Epidermal melanocyte (primary cell): ENCODE measurements at regions not wholly inside any gene's neighbourhood (a gene's known extent, or its start where the extent isn't known, plus 50 kb on each side); places are given as distances from the start of the nearest gene placed in this dataset.
"Not testable (repeated sequence)": the region's sequence is repeated elsewhere in the genome, so short reads cannot be mapped to it uniquely, and the experiment has no call there.

Experiments
- DNase-seq: peaks from one replicate; pipeline ENCODE4 v3.0.0; 2011; ENCODE audit warnings: low spot score; ENCODE audit not compliant: insufficient read length

DNA sequence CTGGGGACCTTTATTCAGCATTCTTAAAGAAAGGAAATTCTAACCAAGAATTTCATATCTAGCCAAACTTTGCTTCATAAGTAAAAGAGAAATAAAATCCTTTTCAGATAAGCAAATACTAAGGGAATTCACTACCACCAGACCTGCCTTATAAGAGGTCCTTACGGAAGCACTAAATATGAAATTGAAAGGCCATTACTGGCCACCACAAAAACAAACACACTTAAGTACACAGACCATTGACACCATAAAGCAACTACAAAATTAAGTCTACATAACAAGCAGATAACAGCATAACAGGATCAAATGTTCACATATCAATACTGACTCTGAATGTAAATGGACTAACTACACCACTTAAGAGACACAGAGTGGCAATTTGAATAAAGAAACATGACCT lies 361.4 kb upstream of the POU5F2 start:
- no peak for DNase-seq

DNA sequence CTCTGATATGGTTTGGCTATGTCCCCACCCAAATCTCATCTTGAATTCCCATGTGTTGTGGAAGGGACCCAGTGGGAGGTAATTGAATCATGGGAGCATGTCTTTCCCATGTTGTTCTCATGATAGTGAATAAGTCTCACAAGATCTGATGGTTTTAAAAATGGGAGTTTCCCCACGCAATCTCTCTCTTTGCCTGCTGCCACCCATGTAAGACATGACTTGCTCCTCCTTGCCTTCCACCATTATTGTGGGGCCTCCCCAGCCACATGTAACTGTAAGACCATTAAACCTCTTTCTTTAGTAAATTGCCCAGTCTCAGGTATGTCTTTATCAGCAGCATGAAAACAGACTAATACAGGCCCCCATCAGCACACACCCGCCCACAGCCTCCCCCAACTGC lies 356.0 kb upstream of the POU5F2 start:
- not testable (repeated sequence) for DNase-seq

DNA sequence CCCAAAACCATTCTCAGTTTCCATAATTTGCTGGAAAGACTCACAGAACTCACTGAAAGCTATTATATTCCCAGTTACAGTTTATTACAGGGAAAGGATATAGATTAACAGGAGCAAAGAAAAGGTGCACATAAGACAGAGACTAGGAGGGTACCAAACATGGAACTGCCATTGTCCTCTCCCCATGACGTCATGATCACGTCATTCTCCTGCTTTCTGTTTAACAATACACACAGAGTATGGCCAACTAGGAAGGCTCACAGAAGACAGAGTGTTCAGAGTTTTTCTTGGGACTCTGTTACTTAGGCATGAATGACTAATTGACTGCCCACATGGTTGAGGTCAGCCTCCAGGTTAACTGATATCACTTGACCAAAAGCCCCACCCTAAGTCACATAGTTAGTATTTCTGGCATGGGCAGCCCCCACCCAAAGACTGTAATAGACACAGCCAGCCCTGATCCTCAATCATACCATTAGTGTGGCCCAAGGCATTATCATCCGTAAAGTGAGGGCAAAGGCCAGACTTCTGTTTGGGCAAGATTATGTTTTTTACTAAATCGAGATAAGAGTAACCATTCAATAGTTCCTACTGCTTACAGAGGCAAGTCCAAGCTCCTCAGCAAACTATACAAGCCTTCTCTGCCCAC lies 353.5 kb upstream of the POU5F2 start:
- DNase-seq: no peak

DNA sequence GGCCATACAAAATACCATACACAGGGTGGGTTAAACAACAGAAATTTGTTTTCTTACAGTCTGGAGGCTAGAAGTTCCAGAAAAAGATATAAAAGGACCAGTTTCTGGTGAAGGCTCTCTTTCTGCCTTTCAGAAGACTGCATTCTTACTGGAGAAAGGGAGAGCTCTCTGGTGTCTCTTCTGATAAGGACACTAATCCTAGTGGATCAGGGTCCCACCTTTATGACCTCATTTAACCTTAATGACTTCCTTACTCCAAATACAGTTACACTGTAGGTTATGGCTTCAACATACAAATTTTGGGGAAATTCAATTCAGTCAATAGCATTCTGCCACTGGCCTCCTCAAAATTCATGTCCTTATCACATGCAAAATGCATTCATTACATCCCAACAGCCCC lies 351.9 kb upstream of the POU5F2 start:
- DNase-seq: no peak

DNA sequence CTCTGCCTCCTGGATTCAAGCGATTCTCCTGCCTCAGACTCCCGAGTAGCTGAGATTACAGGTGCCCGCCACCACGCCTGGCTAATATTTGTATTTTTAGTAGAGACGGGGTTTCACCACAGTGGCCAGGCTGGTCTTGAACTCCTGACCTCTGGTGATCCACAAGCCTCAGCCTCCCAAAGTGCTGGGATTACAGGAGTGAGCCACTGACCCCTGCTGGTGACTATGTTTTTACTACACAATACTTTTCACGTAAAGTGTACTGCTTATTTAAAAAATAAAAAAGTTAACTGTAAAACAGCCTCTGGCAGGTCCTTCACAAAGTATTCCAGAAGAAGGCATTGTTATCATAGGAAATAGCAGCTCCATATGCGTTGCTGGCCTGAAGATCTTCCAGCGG lies 345.2 kb upstream of the POU5F2 start:
- DNase-seq: not testable (repeated sequence)

DNA sequence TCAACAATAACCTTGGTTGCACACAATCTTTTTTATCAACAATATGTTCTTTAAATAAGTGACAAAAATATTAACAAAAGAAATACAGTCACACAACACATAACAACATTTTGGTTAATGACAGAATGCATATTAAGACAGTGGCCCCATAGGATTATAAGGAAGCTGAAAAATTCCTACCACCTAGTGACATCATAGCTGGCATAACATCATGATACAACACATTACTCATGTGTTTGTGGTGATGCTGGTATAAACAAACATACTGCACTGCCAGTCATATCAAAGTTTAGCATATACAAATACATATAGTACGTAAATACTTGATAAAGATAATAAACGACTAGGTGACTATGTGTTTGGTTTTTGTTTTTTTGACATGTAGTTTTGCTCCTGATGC lies 344.8 kb upstream of the POU5F2 start:
- DNase-seq: no peak

DNA sequence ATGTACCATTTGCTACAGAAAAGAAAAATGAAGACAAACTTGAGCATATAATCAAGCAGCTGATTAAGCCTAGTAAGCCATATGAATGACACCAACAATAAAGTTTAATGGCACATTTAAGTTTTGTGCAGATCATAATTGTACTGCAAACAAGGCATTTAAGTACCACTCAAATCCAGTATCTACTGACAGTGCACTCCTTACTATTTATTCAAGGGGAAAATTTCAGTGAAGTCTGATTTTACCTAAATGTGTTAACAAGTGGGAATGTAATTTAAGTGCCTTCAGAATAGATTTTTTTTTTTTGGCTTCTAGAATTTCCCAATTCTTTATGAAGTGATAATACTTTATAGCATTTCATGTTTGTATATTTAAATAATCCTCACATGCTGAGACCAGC lies 341.0 kb upstream of the POU5F2 start:
- DNase-seq: no peak

DNA sequence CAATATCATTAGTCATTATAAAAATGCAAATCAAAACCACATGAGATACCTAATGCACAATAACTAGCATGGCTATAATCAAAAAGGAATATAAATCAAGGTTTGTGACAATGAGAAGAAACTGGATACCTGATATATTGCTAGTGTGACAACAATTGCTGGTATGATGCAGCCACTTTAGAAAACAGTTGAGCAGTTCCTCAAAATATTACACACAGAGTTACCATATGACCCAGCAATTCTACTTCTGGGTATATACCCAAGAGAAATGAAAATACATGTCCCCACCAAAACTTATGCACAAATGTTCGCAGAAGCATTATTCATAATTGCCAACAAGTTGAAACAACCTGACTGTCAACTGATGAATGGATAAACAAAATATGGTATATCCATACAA lies 339.7 kb upstream of the POU5F2 start:
- DNase-seq: no peak

DNA sequence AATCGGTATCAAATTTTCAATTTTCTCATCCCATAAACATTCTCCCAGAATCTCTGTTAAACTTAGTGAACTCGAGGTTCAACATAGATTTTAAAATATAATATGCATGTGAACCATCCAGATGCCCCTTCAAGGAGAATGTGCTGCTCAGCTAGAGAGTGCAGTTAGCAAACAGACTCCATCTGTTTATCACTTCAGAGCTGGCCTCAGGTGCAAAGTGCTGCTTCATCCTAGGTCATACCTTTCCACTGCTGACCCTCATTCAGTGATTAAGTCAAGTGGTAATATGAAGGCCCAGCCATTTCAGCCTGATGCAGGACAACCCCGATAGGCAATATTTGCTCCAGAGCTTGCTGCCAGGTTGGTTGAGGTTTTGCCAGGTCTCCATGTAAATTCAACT lies 339.0 kb upstream of the POU5F2 start:
- no peak for DNase-seq

DNA sequence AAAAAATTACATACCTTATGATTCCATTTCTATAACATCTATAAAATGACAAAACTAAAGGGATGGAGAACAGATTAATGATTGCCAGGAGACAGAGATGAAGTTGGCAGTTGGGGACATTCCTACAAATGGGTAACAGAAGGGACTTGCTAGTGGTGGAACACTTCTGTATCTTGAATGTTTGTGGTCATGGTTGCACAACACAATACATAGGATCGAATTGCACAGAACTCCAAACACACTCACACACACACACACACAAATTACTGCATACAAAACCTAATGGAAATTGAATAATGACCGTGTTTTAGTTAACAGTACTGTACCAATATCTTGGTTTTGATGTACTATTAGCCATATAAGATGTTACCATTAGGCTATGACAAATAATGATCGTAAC lies 330.7 kb upstream of the POU5F2 start:
- no peak for DNase-seq

DNA sequence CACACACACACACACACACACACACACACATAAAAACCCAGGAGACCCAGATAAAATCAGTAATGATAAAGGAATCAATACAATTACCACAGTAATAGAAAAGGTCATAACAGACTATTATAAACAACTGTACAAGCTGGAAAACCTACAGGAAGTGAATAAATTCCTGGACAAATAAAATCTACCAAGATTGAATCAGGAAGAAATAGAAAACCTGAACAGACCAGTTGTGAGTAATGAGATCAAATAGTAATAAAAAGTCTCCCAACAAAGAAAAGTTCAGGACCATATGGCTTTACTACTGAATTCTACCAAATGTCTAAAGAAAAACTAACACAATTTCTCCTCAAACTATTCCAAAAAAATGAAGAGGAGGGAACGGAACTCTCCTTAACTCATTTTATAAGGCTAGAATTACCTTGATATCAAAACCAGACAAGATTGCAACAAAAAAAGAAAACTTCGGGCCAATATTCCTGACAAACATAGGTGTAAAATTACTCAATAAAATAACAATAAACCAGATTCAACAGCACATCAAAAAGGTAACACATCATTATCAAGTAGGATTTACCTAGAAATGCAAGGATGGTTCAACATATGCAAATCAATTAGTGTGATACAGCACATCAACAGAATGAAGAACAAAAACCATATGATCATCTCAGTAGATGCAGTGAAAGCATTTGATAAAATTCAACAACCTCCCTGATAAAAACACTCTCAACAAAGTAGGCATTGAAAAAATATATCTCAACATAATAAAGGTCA lies 325.2 kb upstream of the POU5F2 start:
- no peak for DNase-seq

DNA sequence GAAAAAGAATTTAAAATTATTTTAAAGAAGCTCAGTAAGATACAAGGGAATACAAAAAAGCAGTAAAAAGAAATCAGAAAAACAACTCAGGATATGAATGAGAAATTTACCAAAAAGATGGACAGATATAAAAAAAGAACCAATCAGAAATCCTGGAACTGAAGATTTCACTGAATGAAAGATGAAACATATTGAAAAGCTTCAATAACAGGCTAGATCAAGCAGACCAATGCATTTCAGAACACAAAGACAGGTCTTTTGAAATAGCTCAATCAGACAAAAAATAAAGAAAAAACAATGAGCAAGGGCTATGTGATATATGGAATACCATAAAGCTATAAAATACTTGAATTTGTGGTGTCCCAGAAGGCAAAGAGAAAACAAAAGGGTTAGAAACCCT lies 322.6 kb upstream of the POU5F2 start:
- DNase-seq: no peak

DNA sequence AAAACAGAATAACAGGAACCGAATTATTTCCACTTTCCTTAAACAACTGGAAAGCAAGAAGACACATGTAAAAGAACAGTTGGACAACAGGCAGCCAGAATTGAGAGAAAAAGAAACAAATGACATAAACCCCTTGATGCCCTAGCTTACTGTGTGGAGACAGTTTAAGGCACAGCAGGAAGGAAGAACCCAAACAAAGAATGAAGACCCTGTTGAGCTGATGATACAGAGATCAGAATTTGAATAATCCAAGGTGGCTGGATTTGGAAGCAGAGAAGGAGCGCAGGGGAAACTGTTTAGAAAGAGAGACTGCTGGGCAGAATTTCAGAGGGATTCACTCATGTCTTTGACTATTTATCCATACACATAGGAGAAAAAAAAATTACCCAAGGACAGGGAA lies 316.3 kb upstream of the POU5F2 start:
- no peak for DNase-seq

DNA sequence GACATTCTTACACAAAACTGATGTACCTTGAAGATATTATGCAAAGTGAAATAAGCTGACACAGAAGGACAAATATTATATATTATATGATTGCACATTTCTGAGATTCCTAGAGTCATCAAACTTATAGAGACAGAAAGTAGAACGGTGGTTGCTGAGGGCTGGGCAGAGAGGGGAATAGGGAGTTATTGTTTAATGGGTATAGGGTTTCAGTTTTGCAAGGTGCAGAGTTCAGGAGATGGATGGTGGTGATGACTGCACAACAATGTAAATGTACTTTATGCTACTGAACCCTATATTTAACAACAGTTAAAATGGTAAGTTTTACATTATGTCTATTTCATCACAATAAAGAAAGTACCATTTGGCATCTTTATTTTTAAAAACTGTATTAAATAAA lies 315.8 kb upstream of the POU5F2 start:
- DNase-seq: no peak

DNA sequence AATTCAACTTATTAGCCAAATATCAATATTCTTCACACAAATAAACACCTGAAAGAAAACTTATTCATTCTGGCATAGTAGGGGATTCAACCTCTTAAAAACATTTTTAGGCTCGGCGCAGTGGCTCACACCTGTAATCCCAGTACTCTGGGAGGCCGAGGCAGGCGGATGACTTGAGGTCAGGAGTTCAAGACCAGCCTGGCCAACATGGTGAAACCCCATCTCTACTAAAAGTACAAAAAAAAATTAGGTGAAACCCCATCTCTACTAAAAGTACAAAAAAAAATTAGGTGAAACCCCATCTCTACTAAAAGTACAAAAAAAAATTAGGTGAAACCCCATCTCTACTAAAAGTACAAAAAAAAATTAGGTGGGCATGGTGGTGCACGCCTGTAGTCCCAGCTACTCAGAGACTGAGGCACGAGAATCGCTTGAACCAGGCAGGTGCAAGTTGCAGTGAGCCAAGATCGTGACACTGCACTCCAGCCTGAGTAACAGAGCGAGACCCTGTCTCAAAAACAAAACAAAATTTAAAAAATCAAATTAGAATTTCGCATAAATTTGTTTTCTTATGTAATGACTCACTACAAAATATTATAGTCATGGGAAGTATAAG lies 308.0 kb upstream of the POU5F2 start:
- DNase-seq: not testable (repeated sequence)

DNA sequence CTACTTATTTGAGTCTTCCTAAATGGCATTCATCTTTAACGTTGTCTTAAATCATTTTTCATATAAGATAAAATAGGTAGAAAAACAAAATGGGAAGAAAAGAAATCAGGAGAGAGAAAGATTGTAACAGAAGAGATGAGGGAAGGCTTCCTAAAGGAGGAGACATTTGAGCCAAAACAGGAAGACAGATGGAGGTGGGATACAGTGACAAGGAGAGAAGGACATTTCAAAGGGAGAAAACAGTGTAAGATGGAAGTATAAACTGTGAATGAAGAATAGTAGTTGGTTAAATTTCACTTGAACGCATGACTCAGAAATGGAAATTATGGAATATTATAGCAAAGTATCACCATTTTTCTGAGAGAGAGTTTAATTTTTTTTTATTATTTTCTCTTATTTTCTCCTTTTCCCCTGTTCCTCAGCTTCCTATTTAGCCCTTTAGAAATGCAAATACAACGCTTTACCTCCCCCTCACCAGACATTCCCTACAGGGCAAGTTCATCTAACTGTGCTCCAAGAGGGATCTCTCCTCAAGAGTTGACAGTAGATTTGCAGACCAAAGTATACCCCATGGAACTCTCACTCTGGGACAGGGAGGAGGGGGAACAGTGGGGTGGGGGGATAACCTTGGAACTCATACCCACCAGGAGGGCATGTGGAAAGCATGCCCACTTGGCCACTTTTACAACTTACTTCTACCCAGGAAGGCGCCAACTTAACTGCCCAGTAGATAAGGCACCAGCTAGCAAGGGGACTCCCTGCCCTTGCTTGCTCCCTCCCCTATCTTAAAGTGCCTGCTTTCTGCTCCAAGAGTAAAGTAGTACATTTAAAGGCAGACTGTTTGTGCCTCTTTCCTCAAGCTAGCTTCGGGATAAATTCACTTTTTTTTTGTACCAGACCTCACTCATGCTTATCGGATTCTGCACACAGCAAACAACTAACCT lies 304.7 kb upstream of the POU5F2 start:
- no peak for DNase-seq

DNA sequence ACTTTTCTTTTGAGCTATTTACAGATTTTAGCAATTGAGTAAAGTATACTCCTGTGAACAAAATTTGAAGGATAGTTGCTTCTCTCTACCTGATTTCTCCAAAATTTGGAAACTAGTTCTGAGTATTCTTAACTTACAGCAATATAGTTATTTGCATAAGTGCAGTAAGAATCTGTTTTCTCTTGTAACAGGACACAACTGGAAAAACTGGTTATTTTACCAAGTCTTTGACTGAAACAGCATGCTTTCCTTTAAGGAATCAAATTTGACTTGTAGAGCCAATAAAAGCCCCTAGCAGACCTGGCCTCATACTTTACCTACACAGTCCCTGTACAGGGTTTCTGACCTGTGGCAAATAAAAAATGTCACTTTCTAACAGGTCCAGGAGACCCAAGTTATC lies 301.9 kb upstream of the POU5F2 start:
- no peak for DNase-seq

DNA sequence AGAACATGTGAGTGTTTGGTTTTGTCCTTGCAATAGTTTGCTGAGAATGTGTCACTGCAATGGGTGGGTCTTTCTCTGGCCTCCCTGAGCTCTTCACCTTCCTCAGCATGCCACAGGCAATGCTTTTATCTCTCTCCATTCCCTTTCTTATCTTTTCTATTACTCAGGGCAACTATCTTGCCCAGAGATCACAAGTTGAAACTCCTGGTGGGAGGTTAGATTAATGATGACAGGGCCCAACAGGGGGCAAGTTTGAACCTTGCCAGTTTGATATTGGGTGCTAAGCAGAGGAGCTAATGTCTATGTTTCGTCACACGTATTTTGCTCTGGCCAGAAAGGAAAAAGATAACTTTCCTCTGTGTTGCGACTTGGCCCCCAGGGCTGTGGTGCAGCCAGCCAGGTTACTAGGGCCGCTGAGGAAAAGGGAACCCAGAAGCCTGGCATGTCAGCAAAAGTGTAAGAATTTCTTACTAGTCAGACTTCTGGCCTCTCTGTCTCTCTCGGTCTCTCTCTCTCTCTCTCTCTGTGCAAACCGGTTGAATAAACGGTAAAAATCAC lies 299.3 kb upstream of the POU5F2 start:
- no peak for DNase-seq

DNA sequence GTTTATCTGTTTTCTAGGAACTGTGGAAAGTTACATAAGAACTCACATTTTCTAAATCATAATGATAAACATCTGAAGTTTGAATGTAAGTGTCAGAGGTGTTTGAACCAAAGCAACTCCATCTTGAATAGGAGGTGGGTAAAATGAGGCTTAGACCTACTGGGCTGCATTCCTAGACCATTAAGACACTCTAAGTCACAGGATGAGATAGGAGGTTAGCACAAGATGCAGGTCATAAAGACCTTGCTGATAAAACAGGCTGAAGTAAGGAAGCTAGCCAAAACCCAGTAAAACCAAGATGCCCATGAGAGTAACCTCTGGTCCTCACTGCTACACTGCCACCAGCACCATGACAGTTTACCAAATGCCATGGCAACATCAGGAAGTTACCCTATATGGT lies 297.7 kb upstream of the POU5F2 start:
- no peak for DNase-seq

DNA sequence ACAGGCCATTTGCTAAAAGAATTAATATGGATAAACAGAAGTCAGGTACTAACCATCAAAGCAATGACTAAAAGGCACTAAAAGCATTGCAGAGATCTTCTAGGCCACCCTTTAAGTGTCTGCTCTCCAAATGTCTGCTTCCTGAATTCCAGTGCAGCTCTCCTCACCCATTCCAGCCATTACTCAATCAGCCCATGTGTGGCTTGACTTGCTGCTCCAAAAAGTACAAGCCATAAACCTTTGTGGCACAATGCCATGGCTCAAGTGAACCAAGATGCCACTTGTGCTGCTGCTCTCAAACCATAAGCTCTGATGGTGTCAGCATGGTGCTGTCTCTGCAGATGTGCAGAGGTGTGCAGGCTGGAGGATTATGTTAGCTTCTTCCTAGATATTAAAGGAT lies 290.2 kb upstream of the POU5F2 start:
- no peak for DNase-seq

DNA sequence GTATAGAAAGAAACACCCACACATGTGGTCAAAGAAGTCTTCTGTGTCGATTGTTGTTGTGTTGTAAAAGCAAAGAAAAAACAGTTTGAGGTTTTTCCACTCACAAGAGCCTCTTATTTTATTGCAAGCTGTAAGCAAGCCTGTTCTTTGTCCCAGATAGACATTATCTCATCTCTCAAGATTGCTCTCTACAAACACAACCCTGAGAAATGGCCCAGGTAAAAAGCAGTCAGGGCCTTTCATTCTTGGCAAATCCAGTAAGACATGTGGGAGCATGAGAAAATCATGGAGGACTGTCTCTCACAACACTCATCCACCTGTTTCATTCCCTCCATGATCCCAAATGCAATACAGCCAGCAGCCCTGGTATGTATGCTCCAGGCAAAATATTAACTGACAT lies 286.6 kb upstream of the POU5F2 start:
- no peak for DNase-seq
